IMR-90 (cell line): ENCODE measurements at regions not wholly inside any gene's neighbourhood (a gene's known extent, or its start where the extent isn't known, plus 50 kb on each side); places are given as distances from the start of the nearest gene placed in this dataset.

ENCODE experiments used
- ATAC-seq: fragments of 200-7000 bp; cut with Tn5 transposase; 2 replicates; pipeline ENCODE4 v1.9.1; 2020; ENCODE audit warnings: low read depth, mild to moderate bottlenecking, moderate library complexity
- BruUV-seq: library from RNA; stranded (reverse); fragments of 400-500 nt; replicated peaks from 2 replicates; lab custom pipeline; 2021; lab: Mats Ljungman, UMichigan
- CTCF ChIA-PET: fragments of 300-600 bp; formaldehyde crosslinking; extraction: SDS; loops from one replicate; lab custom pipeline; 2021; ENCODE audit warnings: antibody characterized with exemption; lab: Yijun Ruan, JAX
- POLR2A ChIA-PET: fragments of 300-600 bp; sonication (Branson Sonifier 250); formaldehyde crosslinking; loops from one replicate; lab custom pipeline; 2022; ENCODE audit warnings: antibody characterized with exemption; ENCODE audit not compliant: unreplicated experiment; lab: Charles Lee
- DNase-seq: peaks from one replicate; pipeline ENCODE4 v3.0.0; 2013
- H2AFZ ChIP-seq: replicated peaks from 2 replicates; pipeline ENCODE3; 2013; ENCODE audit warnings: low read length, mild to moderate bottlenecking; ENCODE audit not compliant: poor library complexity
- H2AK5ac ChIP-seq: 2 replicates; pipeline ENCODE4 v1.6.1; 2013; ENCODE audit warnings: low read depth, low read length, inconsistent platforms
- H2AK9ac ChIP-seq: replicated peaks from 2 replicates; pipeline ENCODE3; 2013; ENCODE audit warnings: mild to moderate bottlenecking, low read depth, low read length, moderate library complexity; ENCODE audit not compliant: poor library complexity
- H2BK120ac ChIP-seq: 2 replicates; pipeline ENCODE4 v1.6.1; 2013; ENCODE audit warnings: low read depth, low read length, inconsistent platforms
- H2BK15ac ChIP-seq: 3 replicates; pipeline ENCODE4 v1.6.1; 2013; ENCODE audit warnings: low read depth, low read length, inconsistent platforms
- H2BK20ac ChIP-seq: 2 replicates; pipeline ENCODE4 v1.6.1; 2013; ENCODE audit warnings: low read depth, mild to moderate bottlenecking, inconsistent platforms, low read length, moderate library complexity
- H2BK5ac ChIP-seq: 2 replicates; pipeline ENCODE4 v1.6.1; 2013; ENCODE audit warnings: mild to moderate bottlenecking, low read depth, low read length, inconsistent platforms; ENCODE audit not compliant: poor library complexity, severe bottlenecking
- H3K14ac ChIP-seq: replicated peaks from 2 replicates; pipeline ENCODE4 v1.6.1; 2013; ENCODE audit warnings: low read depth, low read length, inconsistent platforms
- H3K18ac ChIP-seq: 2 replicates; pipeline ENCODE4 v1.6.1; 2013; ENCODE audit warnings: low read depth, low read length, control low read depth
- H3K23ac ChIP-seq: 2 replicates; pipeline ENCODE4 v1.6.1; 2013; ENCODE audit warnings: low read depth, low read length, inconsistent platforms
- H3K27ac ChIP-seq: 2 replicates; pipeline ENCODE4 v1.5.1; 2013; ENCODE audit warnings: mild to moderate bottlenecking, control low read depth, low read length; ENCODE audit not compliant: insufficient read depth
- H3K27me3 ChIP-seq: 2 replicates; pipeline ENCODE4 v1.6.1; 2013; ENCODE audit warnings: low read length; ENCODE audit not compliant: control insufficient read depth, insufficient read depth
- H3K36me3 ChIP-seq: 2 replicates; pipeline ENCODE4 v1.6.1; 2013; ENCODE audit warnings: low read length, mixed read lengths; ENCODE audit not compliant: control insufficient read depth, insufficient read depth
- H3K4ac ChIP-seq: 2 replicates; pipeline ENCODE4 v1.6.1; 2013; ENCODE audit warnings: low read depth, low read length, inconsistent platforms
- H3K4me1 ChIP-seq: 2 replicates; pipeline ENCODE4 v1.6.1; 2013; ENCODE audit warnings: low read length, mixed read lengths; ENCODE audit not compliant: control insufficient read depth, insufficient read depth
- H3K4me2 ChIP-seq: 2 replicates; pipeline ENCODE4 v1.6.1; 2013; ENCODE audit warnings: low read depth, mild to moderate bottlenecking, control low read depth, low read length, moderate library complexity
- H3K4me3 ChIP-seq: 2 replicates; pipeline ENCODE4 v1.5.1; 2013; ENCODE audit warnings: low read depth, mild to moderate bottlenecking, control low read depth, low read length, moderate library complexity; ENCODE audit not compliant: insufficient read depth
- H3K56ac ChIP-seq: 2 replicates; pipeline ENCODE4 v1.6.1; 2013; ENCODE audit warnings: low read length, inconsistent platforms; ENCODE audit not compliant: insufficient read depth; ENCODE audit errors: extremely low read depth
- H3K79me1 ChIP-seq, 2 experiments: 2 replicates each; pipeline ENCODE4 v1.6.1; 2013; ENCODE audit warnings: low read length in 2 of 2, inconsistent platforms in 1 of 2, low read depth in 1 of 2
- H3K9ac ChIP-seq: 2 replicates; pipeline ENCODE4 v1.6.1; 2013; ENCODE audit warnings: low read depth, low read length, control low read depth
- H3K9me1 ChIP-seq: 2 replicates; pipeline ENCODE4 v1.6.1; 2013; ENCODE audit warnings: low read length, inconsistent platforms; ENCODE audit not compliant: insufficient read depth
- H3K9me3 ChIP-seq: 2 replicates; pipeline ENCODE4 v1.6.1; 2013; ENCODE audit warnings: low read length; ENCODE audit not compliant: control insufficient read depth, insufficient read depth
- H4K20me1 ChIP-seq: 2 replicates; pipeline ENCODE4 v1.6.1; 2013; ENCODE audit warnings: low read length, inconsistent platforms; ENCODE audit not compliant: insufficient read depth
- H4K5ac ChIP-seq: 2 replicates; pipeline ENCODE4 v1.6.1; 2013; ENCODE audit warnings: mild to moderate bottlenecking, low read depth, low read length, control low read depth
- H4K8ac ChIP-seq, 2 experiments: 2 replicates each; pipeline ENCODE4 v1.6.1; 2013; ENCODE audit warnings: low read depth in 2 of 2, low read length in 2 of 2, control low read depth in 1 of 2, inconsistent platforms in 1 of 2
- H4K91ac ChIP-seq: 2 replicates; pipeline ENCODE4 v1.6.1; 2013; ENCODE audit warnings: low read depth, low read length, inconsistent platforms; ENCODE audit not compliant: insufficient read depth
- BHLHE40 ChIP-seq: fragments of 150-350 bp; IDR thresholded peaks from 2 replicates; pipeline ENCODE4 v1.6.1; 2016; ENCODE audit warnings: mild to moderate bottlenecking, low read depth, low read length
- CEBPB ChIP-seq: IDR thresholded peaks from 2 replicates; pipeline ENCODE4 v1.6.1; 2012; ENCODE audit warnings: low read depth, low read length, improper control_type of control experiment
- CHD1 ChIP-seq: IDR thresholded peaks from 2 replicates; pipeline ENCODE4 v1.6.1; 2012; ENCODE audit warnings: low read depth, low read length, improper control_type of control experiment
- FOS ChIP-seq: fragments of 150-350 bp; IDR thresholded peaks from 2 replicates; pipeline ENCODE4 v1.6.1; 2016; ENCODE audit warnings: low read depth, low read length
- MAFK ChIP-seq: IDR thresholded peaks from 2 replicates; pipeline ENCODE4 v1.6.1; 2012; ENCODE audit warnings: low read depth, low read length, improper control_type of control experiment
- MAZ ChIP-seq: IDR thresholded peaks from 2 replicates; pipeline ENCODE4 v1.6.1; 2012; ENCODE audit warnings: low read depth, mild to moderate bottlenecking, low read length, improper control_type of control experiment, moderate library complexity, borderline replicate concordance
- MXI1 ChIP-seq: IDR thresholded peaks from 2 replicates; pipeline ENCODE4 v1.6.1; 2012; ENCODE audit warnings: low read depth, mild to moderate bottlenecking, low read length, moderate library complexity, borderline replicate concordance
- NFE2L2 ChIP-seq: fragments of 150-350 bp; IDR thresholded peaks from 2 replicates; pipeline ENCODE4 v1.6.1; 2016; ENCODE audit warnings: low read depth, mild to moderate bottlenecking, low read length
- POLR2A ChIP-seq: IDR thresholded peaks from 2 replicates; pipeline ENCODE4 v1.6.1; 2012; ENCODE audit warnings: mild to moderate bottlenecking, low read depth, low read length
- RAD21 ChIP-seq: IDR thresholded peaks from 2 replicates; pipeline ENCODE4 v1.6.1; 2012; ENCODE audit warnings: low read length, improper control_type of control experiment
- RCOR1 ChIP-seq: IDR thresholded peaks from 2 replicates; pipeline ENCODE4 v1.6.1; 2012; ENCODE audit warnings: mild to moderate bottlenecking, low read length, improper control_type of control experiment; ENCODE audit not compliant: insufficient replicate concordance
- RFX5 ChIP-seq: IDR thresholded peaks from 2 replicates; pipeline ENCODE4 v1.8.0; 2012; ENCODE audit warnings: low read depth, mild to moderate bottlenecking, low read length, moderate library complexity
- SMC3 ChIP-seq: fragments of 150-350 bp; IDR thresholded peaks from 2 replicates; pipeline ENCODE4 v1.6.1; 2016; ENCODE audit warnings: low read depth, mild to moderate bottlenecking, antibody characterized with exemption, low read length, moderate library complexity
- WGBS, 2 experiments: methylation state at CpG; one replicate each; pipeline versions ENCODE4 v1.1.5 to v1.1.7; 2013; ENCODE audit warnings: missing lambda C conversion rate in 2 of 2; ENCODE audit not compliant: insufficient read length in 1 of 2; ENCODE audit errors: extremely low coverage in 2 of 2; 5-methylcytosine and 5-hydroxymethylcytosine counted together
- dilution Hi-C: fragments of 300-500 bp; cut with HindIII; formaldehyde crosslinking; loops from one replicate; pipeline ENCODE4 v1.14.3; 2018; ENCODE audit warnings: low sequenced_read_pairs; ENCODE audit not compliant: unreplicated experiment
- in situ Hi-C: fragments of 300-500 bp; cut with MboI; formaldehyde crosslinking; loops from 3 replicates; pipeline ENCODE4 v1.14.3; 2019; ENCODE audit warnings: low sequenced_read_pairs, inconsistent platforms, mixed read lengths
- intact Hi-C: fragments of 100-400 bp; cut with micrococcal nuclease; formaldehyde crosslinking; loops from 2 replicates; pipeline ENCODE4 v1.10.0; 2022
- TF ChIP-seq, protein P1 (sequence below): fragments of 150-350 bp; IDR thresholded peaks from 2 replicates; pipeline ENCODE4 v1.6.1; 2016; ENCODE audit warnings: low read depth, mild to moderate bottlenecking, low read length, moderate library complexity, borderline replicate concordance
- TF ChIP-seq, protein P2 (sequence below): fragments of 150-350 bp; IDR thresholded peaks from 2 replicates; pipeline ENCODE4 v1.6.1; 2017; ENCODE audit warnings: mild to moderate bottlenecking, antibody characterized with exemption, low read length, low read depth
- TF ChIP-seq, protein P3 (sequence below): conservative IDR thresholded peaks from 2 replicates; pipeline ENCODE4 v1.5.1; 2012; ENCODE audit warnings: mild to moderate bottlenecking, low read depth, low read length, improper control_type of control experiment

DNA sequence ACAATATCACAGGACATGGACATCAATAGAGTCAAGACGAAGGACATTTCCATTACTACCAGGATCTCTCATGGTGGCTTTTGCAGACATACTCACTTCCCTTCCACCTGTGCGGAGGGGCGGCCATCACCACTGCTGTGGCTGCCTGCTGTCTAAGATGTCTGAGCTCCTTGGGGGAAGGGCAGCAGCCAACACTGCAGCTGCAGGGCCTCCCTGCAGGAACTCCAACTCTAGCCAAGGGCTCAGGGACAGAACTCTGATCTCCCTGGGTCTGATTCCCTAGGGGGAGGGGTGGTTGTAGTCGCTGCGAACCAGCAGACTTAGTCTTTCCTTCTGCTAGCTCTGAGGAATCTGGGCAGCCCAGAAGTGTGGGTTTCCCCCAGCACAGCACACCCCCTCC is 78.9 kb upstream of the ANKRD10 start:
- dilution Hi-C loops, result no loop called here
- CTCF ChIA-PET, result no interaction called here

More for the DNA sequence above, 78.9 kb upstream of the ANKRD10 start:
- Histone ChIP-seq H2AK9ac (no peak overlapping the region), H3K4me3 (no peak overlapping the region), H3K79me1 (no peaks in the 10 kb centered on the region), H3K23ac (no peak overlapping the region), H2AFZ (no peak overlapping the region), H2BK20ac (no peak overlapping the region), H4K8ac (no peak overlapping the region), H3K9me3 (no peaks in the 10 kb centered on the region), H4K20me1 (no peaks in the 10 kb centered on the region), H3K14ac (no peak overlapping the region), H3K27me3 (no peaks in the 10 kb centered on the region; the same call in 1 of the 2 replicates), H2AK5ac (no peak overlapping the region), H3K56ac (no peak overlapping the region), H2BK15ac (no peak overlapping the region), H3K36me3 (no peaks in the 10 kb centered on the region), H3K9ac (no peak overlapping the region), H4K91ac (no peak overlapping the region), H3K4ac (no peak overlapping the region), H3K9me1 (no peaks in the 10 kb centered on the region), H2BK120ac (no peak overlapping the region), H3K4me2 (no peak overlapping the region), H3K4me1 (no peaks in the 10 kb centered on the region), H2BK5ac (no peak overlapping the region), H3K27ac (no peak overlapping the region), H3K18ac (no peak overlapping the region), H4K5ac (no peak overlapping the region)
- POLR2A ChIA-PET, result no interaction called here
- BruUV-seq, result no TSS peak
- TF ChIP-seq RAD21, result no peak
- TF ChIP-seq CHD1, result no peak
- no peak for TF ChIP-seq POLR2A
- TF ChIP-seq, protein P1, sequence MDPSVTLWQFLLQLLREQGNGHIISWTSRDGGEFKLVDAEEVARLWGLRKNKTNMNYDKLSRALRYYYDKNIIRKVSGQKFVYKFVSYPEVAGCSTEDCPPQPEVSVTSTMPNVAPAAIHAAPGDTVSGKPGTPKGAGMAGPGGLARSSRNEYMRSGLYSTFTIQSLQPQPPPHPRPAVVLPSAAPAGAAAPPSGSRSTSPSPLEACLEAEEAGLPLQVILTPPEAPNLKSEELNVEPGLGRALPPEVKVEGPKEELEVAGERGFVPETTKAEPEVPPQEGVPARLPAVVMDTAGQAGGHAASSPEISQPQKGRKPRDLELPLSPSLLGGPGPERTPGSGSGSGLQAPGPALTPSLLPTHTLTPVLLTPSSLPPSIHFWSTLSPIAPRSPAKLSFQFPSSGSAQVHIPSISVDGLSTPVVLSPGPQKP, result no peak
- TF ChIP-seq, protein P2, sequence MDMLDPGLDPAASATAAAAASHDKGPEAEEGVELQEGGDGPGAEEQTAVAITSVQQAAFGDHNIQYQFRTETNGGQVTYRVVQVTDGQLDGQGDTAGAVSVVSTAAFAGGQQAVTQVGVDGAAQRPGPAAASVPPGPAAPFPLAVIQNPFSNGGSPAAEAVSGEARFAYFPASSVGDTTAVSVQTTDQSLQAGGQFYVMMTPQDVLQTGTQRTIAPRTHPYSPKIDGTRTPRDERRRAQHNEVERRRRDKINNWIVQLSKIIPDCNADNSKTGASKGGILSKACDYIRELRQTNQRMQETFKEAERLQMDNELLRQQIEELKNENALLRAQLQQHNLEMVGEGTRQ, result no peak
- no peak for TF ChIP-seq RCOR1
- TF ChIP-seq BHLHE40, result no peak
- TF ChIP-seq MAZ, result no peak
- no peak for TF ChIP-seq MXI1
- no peak for TF ChIP-seq RFX5
- no peak for TF ChIP-seq SMC3
- TF ChIP-seq FOS, result no peak
- no peak for TF ChIP-seq MAFK
- TF ChIP-seq CEBPB, result no peak
- TF ChIP-seq NFE2L2, result no peak
- TF ChIP-seq, protein P3, sequence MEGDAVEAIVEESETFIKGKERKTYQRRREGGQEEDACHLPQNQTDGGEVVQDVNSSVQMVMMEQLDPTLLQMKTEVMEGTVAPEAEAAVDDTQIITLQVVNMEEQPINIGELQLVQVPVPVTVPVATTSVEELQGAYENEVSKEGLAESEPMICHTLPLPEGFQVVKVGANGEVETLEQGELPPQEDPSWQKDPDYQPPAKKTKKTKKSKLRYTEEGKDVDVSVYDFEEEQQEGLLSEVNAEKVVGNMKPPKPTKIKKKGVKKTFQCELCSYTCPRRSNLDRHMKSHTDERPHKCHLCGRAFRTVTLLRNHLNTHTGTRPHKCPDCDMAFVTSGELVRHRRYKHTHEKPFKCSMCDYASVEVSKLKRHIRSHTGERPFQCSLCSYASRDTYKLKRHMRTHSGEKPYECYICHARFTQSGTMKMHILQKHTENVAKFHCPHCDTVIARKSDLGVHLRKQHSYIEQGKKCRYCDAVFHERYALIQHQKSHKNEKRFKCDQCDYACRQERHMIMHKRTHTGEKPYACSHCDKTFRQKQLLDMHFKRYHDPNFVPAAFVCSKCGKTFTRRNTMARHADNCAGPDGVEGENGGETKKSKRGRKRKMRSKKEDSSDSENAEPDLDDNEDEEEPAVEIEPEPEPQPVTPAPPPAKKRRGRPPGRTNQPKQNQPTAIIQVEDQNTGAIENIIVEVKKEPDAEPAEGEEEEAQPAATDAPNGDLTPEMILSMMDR, result no peak
- ATAC-seq (no peak), DNase-seq (no peak)
- in situ Hi-C loops, result no loop called here
- 80% methylated on average over 1 of the region's 5 CpGs; no CpG with 5 or more reads in 1 of the 2 experiments for WGBS, 2 experiments
- intact Hi-C loops, result no loop called here
